Body of pancreas (tissue), 4 donors: ENCODE measurements at regions not wholly inside any gene's neighbourhood (a gene's known extent, or its start where the extent isn't known, plus 50 kb on each side); places are given as distances from the start of the nearest gene placed in this dataset.

Source experiments
- POLR2A ChIP-seq, 3 donors: fragments of 450-650 bp; IDR thresholded peaks; one replicate each; pipeline ENCODE4 v1.6.1; 2016; ENCODE audit warnings: antibody characterized with exemption in 3 of 3, mild to moderate bottlenecking in 2 of 3
- TF ChIP-seq, protein P1 (sequence below), 7 experiments: fragments of 450-650 bp in 4 of 7; fragments of 200-600 bp in 3 of 7; sonication (generic) in 3 of 7; IDR thresholded peaks; one replicate each; pipeline ENCODE4 v1.5.1; 2016 to 2019; ENCODE audit warnings: antibody characterized with exemption in 7 of 7

DNA sequence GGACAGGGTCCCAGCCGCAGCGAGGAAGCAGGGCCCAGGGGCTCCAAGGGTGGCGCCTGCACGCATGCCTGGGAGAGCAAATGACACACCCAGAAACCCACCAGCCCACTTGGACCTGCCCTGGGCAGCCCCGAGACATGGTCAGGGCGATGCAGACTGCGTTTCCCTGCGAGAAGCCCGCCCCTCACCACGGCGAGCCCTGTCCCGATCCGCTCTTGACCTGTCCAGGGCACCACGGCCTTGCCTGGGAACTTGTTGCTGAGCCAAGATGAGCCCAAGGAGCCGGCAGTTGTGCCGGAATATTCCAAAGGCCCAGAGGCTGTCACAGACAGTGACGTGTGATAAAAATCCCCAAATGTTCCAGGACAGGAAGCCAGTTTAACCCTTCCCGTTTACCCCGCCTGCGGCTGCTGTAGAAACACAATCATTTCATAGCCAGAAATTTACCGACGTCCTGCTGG is 78.1 kb downstream of the SIK1 start:
- TF ChIP-seq, protein P1, sequence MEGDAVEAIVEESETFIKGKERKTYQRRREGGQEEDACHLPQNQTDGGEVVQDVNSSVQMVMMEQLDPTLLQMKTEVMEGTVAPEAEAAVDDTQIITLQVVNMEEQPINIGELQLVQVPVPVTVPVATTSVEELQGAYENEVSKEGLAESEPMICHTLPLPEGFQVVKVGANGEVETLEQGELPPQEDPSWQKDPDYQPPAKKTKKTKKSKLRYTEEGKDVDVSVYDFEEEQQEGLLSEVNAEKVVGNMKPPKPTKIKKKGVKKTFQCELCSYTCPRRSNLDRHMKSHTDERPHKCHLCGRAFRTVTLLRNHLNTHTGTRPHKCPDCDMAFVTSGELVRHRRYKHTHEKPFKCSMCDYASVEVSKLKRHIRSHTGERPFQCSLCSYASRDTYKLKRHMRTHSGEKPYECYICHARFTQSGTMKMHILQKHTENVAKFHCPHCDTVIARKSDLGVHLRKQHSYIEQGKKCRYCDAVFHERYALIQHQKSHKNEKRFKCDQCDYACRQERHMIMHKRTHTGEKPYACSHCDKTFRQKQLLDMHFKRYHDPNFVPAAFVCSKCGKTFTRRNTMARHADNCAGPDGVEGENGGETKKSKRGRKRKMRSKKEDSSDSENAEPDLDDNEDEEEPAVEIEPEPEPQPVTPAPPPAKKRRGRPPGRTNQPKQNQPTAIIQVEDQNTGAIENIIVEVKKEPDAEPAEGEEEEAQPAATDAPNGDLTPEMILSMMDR (IDR thresholded peaks at IDR 0.05), result no peak
- no peak for TF ChIP-seq POLR2A (IDR thresholded peaks at IDR 0.05)
